NT2/D1 (cell line): ENCODE measurements at regions not wholly inside any gene's neighbourhood (a gene's known extent, or its start where the extent isn't known, plus 50 kb on each side); places are given as distances from the start of the nearest gene placed in this dataset.

ENCODE experiments used
- SUZ12 ChIP-seq: IDR thresholded peaks from 2 replicates; pipeline ENCODE4 v1.6.1; 2011; ENCODE audit not compliant: insufficient read length, insufficient read depth; ENCODE audit errors: extremely low read depth
- ZNF274 ChIP-seq: IDR thresholded peaks from 2 replicates; pipeline ENCODE4 v1.6.1; 2011; ENCODE audit warnings: mild to moderate bottlenecking, low read depth, low read length

- TF ChIP-seq SUZ12: no peak
- TF ChIP-seq ZNF274: no peak
These were observed 658.5 kb downstream of the USP25 start for GRCh38 chr21:16388291-16388690.
